Cardiac septum (tissue), 1 donor: ENCODE measurements at regions not wholly inside any gene's neighbourhood (a gene's known extent, or its start where the extent isn't known, plus 50 kb on each side); places are given as distances from the start of the nearest gene placed in this dataset.
"Not testable (repeated sequence)": the region's sequence is repeated elsewhere in the genome, so short reads cannot be mapped to it uniquely, and the experiment has no call there.

ENCODE experiments used
- DNase-seq: peaks from one replicate; pipeline ENCODE4 v3.0.0-alpha.2; 2020; ENCODE audit warnings: low spot score
- intact Hi-C: fragments of 100-400 bp; cut with DNase I; formaldehyde crosslinking; loops from one replicate; pipeline ENCODE4 v1.14.0; 2022
- donor health status: DM: no; HTN: no; CAD: no.

GRCh38 chr9:107818503-107818829 is 328.9 kb upstream of the KLF4 start:
- intact Hi-C loops, DNase-seq: not testable (repeated sequence)

GRCh38 chr9:107817595-107818502 is 328.3 kb upstream of the KLF4 start:
- DNase-seq, intact Hi-C loops: not testable (repeated sequence)

GRCh38 chr9:107816561-107817021 is 327.0 kb upstream of the KLF4 start:
- intact Hi-C loops, result no loop called here
- no peak for DNase-seq

- intact Hi-C loops, result no loop called here
- no peak for DNase-seq
Measured at GRCh38 chr9:107815782-107816560, 326.4 kb upstream of the KLF4 start.

- no peak for DNase-seq
- intact Hi-C loops, result no loop called here
Measured at GRCh38 chr9:107813287-107813686, 323.7 kb upstream of the KLF4 start.

GRCh38 chr9:107810461-107810961 is 320.9 kb upstream of the KLF4 start:
- no peak for DNase-seq
- intact Hi-C loops, result no loop called here

- no peak for DNase-seq
- intact Hi-C loops, result no loop called here
Measured at GRCh38 chr9:107809871-107810460, 320.4 kb upstream of the KLF4 start.

GRCh38 chr9:107807183-107807582 is 317.6 kb upstream of the KLF4 start:
- no peak for DNase-seq
- intact Hi-C loops, result no loop called here

GRCh38 chr9:107805201-107805600 is 315.6 kb upstream of the KLF4 start:
- intact Hi-C loops, result no loop called here
- DNase-seq, result no peak

GRCh38 chr9:107794259-107794658 is 304.7 kb upstream of the KLF4 start:
- intact Hi-C loops, result no loop called here
- DNase-seq, result no peak

GRCh38 chr9:107793541-107793940 is 304.0 kb upstream of the KLF4 start:
- intact Hi-C loops, result no loop called here
- no peak for DNase-seq

GRCh38 chr9:107792596-107792995 is 303.0 kb upstream of the KLF4 start:
- intact Hi-C loops, result no loop called here
- DNase-seq, result no peak

GRCh38 chr9:107792006-107792405 is 302.4 kb upstream of the KLF4 start:
- DNase-seq, result no peak
- intact Hi-C loops, result no loop called here

- no peak for DNase-seq
- intact Hi-C loops, result no loop called here
Measured at GRCh38 chr9:107789001-107789700, 299.6 kb upstream of the KLF4 start.

- intact Hi-C loops, result no loop called here
- DNase-seq, result no peak
Measured at GRCh38 chr9:107786561-107786960, 297.0 kb upstream of the KLF4 start.

- no peak for DNase-seq
- intact Hi-C loops, result no loop called here
Measured at GRCh38 chr9:107784235-107784958, 294.8 kb upstream of the KLF4 start.

- DNase-seq, result no peak
- intact Hi-C loops, result no loop called here
Measured at GRCh38 chr9:107782789-107783188, 293.2 kb upstream of the KLF4 start.

GRCh38 chr9:107782381-107782780 is 292.8 kb upstream of the KLF4 start:
- DNase-seq, result no peak

GRCh38 chr9:107780960-107781359 is 291.4 kb upstream of the KLF4 start:
- intact Hi-C loops, result no loop called here
- DNase-seq, result no peak

More at GRCh38 chr9:107782381-107782780, 292.8 kb upstream of the KLF4 start:
- intact Hi-C loops, result no loop called here
